OCI-LY3 (cell line): ENCODE measurements at regions not wholly inside any gene's neighbourhood (a gene's known extent, or its start where the extent isn't known, plus 50 kb on each side); places are given as distances from the start of the nearest gene placed in this dataset.
"Not testable (repeated sequence)": the region's sequence is repeated elsewhere in the genome, so short reads cannot be mapped to it uniquely, and the experiment has no call there.

Source experiments
- CTCF ChIP-seq: fragments of 200-600, 300-600 bp; sonication (generic); IDR thresholded peaks from 2 replicates; pipeline ENCODE4 v1.5.1; 2014; ENCODE audit warnings: antibody characterized with exemption, low read length, low read depth
- EZH2phosphoT487 ChIP-seq: fragments of 200-600 bp; shearing (Covaris generic); IDR thresholded peaks from 2 replicates; pipeline ENCODE4 v1.6.1; 2018; ENCODE audit warnings: antibody characterized with exemption, mixed run types, low read depth

- TF ChIP-seq CTCF, EZH2phosphoT487: not testable (repeated sequence)
Observed at GRCh38 chr12:46619474-46619873, 206.3 kb downstream of the SLC38A4 start.
